ENCODE measurements at regions not wholly inside any gene's neighbourhood (a gene's known extent, or its start where the extent isn't known, plus 50 kb on each side); places are given as distances from the start of the nearest gene placed in this dataset.
"Not testable (repeated sequence)": the region's sequence is repeated elsewhere in the genome, so short reads cannot be mapped to it uniquely, and the experiment has no call there.

GRCh38 chr4:86523333-86523732, 70.8 kb upstream of the PTPN13 start:
- ATAC-seq (ENCODE audit: low read depth) (no peak), DNase-seq (no peak)
- no peak for TF ChIP-seq CTCF (IDR thresholded peaks at IDR 0.05)
- TF ChIP-seq EZH2 (IDR thresholded peaks at IDR 0.05; ENCODE audit: borderline replicate concordance, insufficient read depth, low read depth, low read length, poor library complexity, severe bottlenecking) = no peak
- peaks cover 35% of the 10 kb centered on the region for H3K27me3 Mint-ChIP-seq
- no peaks in the 10 kb centered on the region for H3K4me1 Mint-ChIP-seq
- ChIA-PET CTCF (interaction anchor here (1.1 kb wide), 1 partner anchor 25 kb away, joined by 3 read pairs; no protein-coding TSS in a partner anchor), POLR2A (no interaction called here)
- Histone ChIP-seq H3K79me2 (ENCODE audit: control insufficient read depth, insufficient read depth, low read length) (no peaks in the 10 kb centered on the region), H3K9me3 (ENCODE audit: control extremely low read depth in 1 of 3, control insufficient read depth in 2 of 3, insufficient read depth in 1 of 3, low read length in 2 of 3) (peaks cover 0 to 12% (median 6%) of the 10 kb centered on the region in 3 donors), H3K4me1 (ENCODE audit: control insufficient read depth in 2 of 2, insufficient read depth in 2 of 2, low read length in 2 of 2) (no peaks in the 10 kb centered on the region), H3K9ac (ENCODE audit: low read length) (no peak overlapping the region), H3K27me3 (replicated peaks in 1 of 4; ENCODE audit: control extremely low read depth in 1 of 4, control insufficient read depth in 3 of 4, insufficient read depth in 4 of 4, low read length in 3 of 4) (no peaks in the 10 kb centered on the region), H3K27ac (ENCODE audit: low read length in 2 of 2) (no peak overlapping the region), H3K4me2 (replicated peaks; ENCODE audit: low read depth, low read length, poor library complexity, severe bottlenecking) (no peak overlapping the region), H3K4me3 (ENCODE audit: control extremely low read depth in 1 of 5, extremely low read depth in 1 of 5, insufficient read depth in 1 of 5, low read depth in 2 of 5, low read length in 4 of 5) (no peak overlapping the region), H4K20me1 (ENCODE audit: control insufficient read depth, insufficient read depth, low read length, poor library complexity, severe bottlenecking) (no peaks in the 10 kb centered on the region), H3K36me3 (replicated peaks in 1 of 2; ENCODE audit: control extremely low read depth in 1 of 2, control insufficient read depth in 1 of 2, extremely low read depth in 1 of 2, insufficient read depth in 2 of 2, low read length in 1 of 2) (no peaks in the 10 kb centered on the region), H2AFZ (ENCODE audit: insufficient read depth, low read depth, low read length, poor library complexity, severe bottlenecking) (no peak overlapping the region)
- peaks cover 2% of the 10 kb centered on the region for H3K9me3 Mint-ChIP-seq (ENCODE audit: insufficient read depth)
- H3K4me3 Mint-ChIP-seq = no peak overlapping the region
- H3K27ac Mint-ChIP-seq = no peak overlapping the region
- 80% methylated on average over 1 of the region's 2 CpGs for WGBS (ENCODE audit: insufficient coverage)
- intact Hi-C loops (cut with micrococcal nuclease) = no loop called here

DNA sequence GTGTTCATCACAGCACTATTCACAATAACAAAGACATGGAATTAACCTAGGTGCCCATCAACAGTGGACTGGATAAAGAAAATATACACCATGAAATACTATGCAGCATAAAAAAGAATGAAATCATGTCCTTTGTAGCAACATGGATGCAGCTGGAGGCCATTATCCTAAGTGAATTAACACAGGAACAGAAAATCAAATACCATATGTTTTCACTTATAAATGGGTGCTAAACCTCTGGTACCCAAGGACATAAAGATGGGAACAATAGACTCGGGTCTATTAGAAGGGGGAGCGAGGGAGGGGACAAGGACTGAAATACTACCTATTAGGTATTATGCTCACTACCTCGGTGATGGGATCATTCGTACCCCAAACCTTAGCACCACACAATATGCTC, 66.4 kb upstream of the PTPN13 start:
- H3K9me3 Mint-ChIP-seq (ENCODE audit: insufficient read depth); H3K4me3 Mint-ChIP-seq; ATAC-seq (ENCODE audit: low read depth); POLR2A ChIA-PET; H3K4me2 ChIP-seq (replicated peaks; ENCODE audit: low read depth, low read length, poor library complexity, severe bottlenecking); H3K36me3 ChIP-seq (replicated peaks in 1 of 2; ENCODE audit: control extremely low read depth in 1 of 2, control insufficient read depth in 1 of 2, extremely low read depth in 1 of 2, insufficient read depth in 2 of 2, low read length in 1 of 2); H3K27ac Mint-ChIP-seq; H2AFZ ChIP-seq (ENCODE audit: insufficient read depth, low read depth, low read length, poor library complexity, severe bottlenecking); H3K4me1 Mint-ChIP-seq; H3K79me2 ChIP-seq (ENCODE audit: control insufficient read depth, insufficient read depth, low read length); H3K4me1 ChIP-seq (ENCODE audit: control insufficient read depth in 2 of 2, insufficient read depth in 2 of 2, low read length in 2 of 2); H3K27ac ChIP-seq (ENCODE audit: low read length in 2 of 2); H4K20me1 ChIP-seq (ENCODE audit: control insufficient read depth, insufficient read depth, low read length, poor library complexity, severe bottlenecking); H3K27me3 ChIP-seq (replicated peaks in 1 of 4; ENCODE audit: control extremely low read depth in 1 of 4, control insufficient read depth in 3 of 4, insufficient read depth in 4 of 4, low read length in 3 of 4); H3K9me3 ChIP-seq (ENCODE audit: control extremely low read depth in 1 of 3, control insufficient read depth in 2 of 3, insufficient read depth in 1 of 3, low read length in 2 of 3); CTCF ChIA-PET; H3K9ac ChIP-seq (ENCODE audit: low read length); H3K4me3 ChIP-seq (ENCODE audit: control extremely low read depth in 1 of 5, extremely low read depth in 1 of 5, insufficient read depth in 1 of 5, low read depth in 2 of 5, low read length in 4 of 5); intact Hi-C loops (cut with micrococcal nuclease); DNase-seq: not testable (repeated sequence)
- peaks cover 27% of the 10 kb centered on the region for H3K27me3 Mint-ChIP-seq
- WGBS (ENCODE audit: insufficient coverage) = no CpG with 5 or more reads among the region's 4 CpGs
